A549 (cell line): ENCODE measurements at regions not wholly inside any gene's neighbourhood (a gene's known extent, or its start where the extent isn't known, plus 50 kb on each side); places are given as distances from the start of the nearest gene placed in this dataset.

Source experiments
- ATAC-seq, 2 experiments: fragments of 200-7000 bp in 1 of 2; fragments of >200 bp in 1 of 2; cut with Nextera tagmentation in 1 of 2; cut with Tn5 transposase in 1 of 2; 3 replicates each; pipeline versions ENCODE4 v1.8.0 to v1.9.1; 2018 to 2020; ENCODE audit warnings: mild to moderate bottlenecking in 1 of 2, moderate library complexity in 1 of 2
- CTCF ChIA-PET: fragments of 300-600 bp; sonication (Branson Sonifier 250); formaldehyde crosslinking; extraction: SDS; loops from one replicate; lab custom pipeline; 2021; ENCODE audit warnings: antibody characterized with exemption, inconsistent platforms; lab: Yijun Ruan, JAX
- POLR2A ChIA-PET: fragments of 350-600 bp; formaldehyde crosslinking; extraction: SDS; loops from one replicate; lab custom pipeline; 2021; ENCODE audit warnings: antibody characterized with exemption, inconsistent platforms; lab: Yijun Ruan, JAX
- DNase-seq, 2 experiments: peaks; one replicate each; pipeline versions ENCODE4 v3.0.0 to v3.0.0-alpha.2; 2011 to 2016; ENCODE audit warnings: low read depth in 1 of 2, low spot score in 1 of 2
- FAIRE-seq: peaks from 2 replicates; lab custom pipeline; 2011; peaks lifted over from hg19 to GRCh38; lab: Jason Lieb, UNC
- H3K27ac ChIP-seq, 2 experiments: fragments of >200 bp; sonication (Bioruptor Twin); formaldehyde crosslinking; 3 replicates each; pipeline ENCODE4 v1.5.1; 2016 to 2017
- H3K4me1 ChIP-seq: fragments of >200 bp; sonication (Bioruptor Twin); formaldehyde crosslinking; 3 replicates; pipeline ENCODE4 v1.6.1; 2016
- H3K4me2 ChIP-seq: fragments of >200 bp; sonication (Bioruptor Twin); formaldehyde crosslinking; 3 replicates; pipeline ENCODE4 v1.6.1; 2016
- H3K4me3 ChIP-seq: fragments of >200 bp; sonication (Bioruptor Twin); formaldehyde crosslinking; 3 replicates; pipeline ENCODE4 v1.5.1; 2016
- H3K9me3 ChIP-seq: fragments of >200 bp; sonication (Bioruptor Twin); formaldehyde crosslinking; 3 replicates; pipeline ENCODE4 v1.6.1; 2016
- ATOH8 ChIP-seq: fragments of 250-450 bp; sonication (Bioruptor Pico); IDR thresholded peaks from 2 replicates; pipeline ENCODE4 v1.5.0; 2020; ENCODE audit warnings: low read depth, mild to moderate bottlenecking, moderate library complexity
- BCL3 ChIP-seq: fragments of >200 bp; sonication (Bioruptor Twin); formaldehyde crosslinking; IDR thresholded peaks from 3 replicates; pipeline ENCODE4 v1.6.1; 2016
- BHLHE40 ChIP-seq: IDR thresholded peaks from 2 replicates; pipeline ENCODE4 v1.6.1; 2012; ENCODE audit warnings: low read depth, low read length, inconsistent platforms
- CHD4 ChIP-seq: fragments of 200-600 bp; sonication (generic); IDR thresholded peaks from 2 replicates; pipeline ENCODE4 v1.6.1; 2016; ENCODE audit warnings: antibody characterized with exemption, mild to moderate bottlenecking, borderline replicate concordance
- E2F6 ChIP-seq: IDR thresholded peaks from 2 replicates; pipeline ENCODE4 v1.6.1; 2012; ENCODE audit warnings: low read depth, borderline replicate concordance
- ESRRA ChIP-seq: fragments of 150-350 bp; IDR thresholded peaks from 2 replicates; pipeline ENCODE4 v1.6.1; 2014; ENCODE audit warnings: mild to moderate bottlenecking, low read length, borderline replicate concordance
- FOSB ChIP-seq: fragments of 250-450 bp; sonication (Bioruptor Pico); IDR thresholded peaks from 2 replicates; pipeline ENCODE4 v1.5.0; 2020; ENCODE audit warnings: mild to moderate bottlenecking, moderate library complexity
- FOSL2 ChIP-seq, 2 experiments: fragments of 450-650 bp in 1 of 2; fragments of >200 bp in 1 of 2; sonication (Bioruptor Twin) in 1 of 2; formaldehyde crosslinking; IDR thresholded peaks; 2 replicates each; pipeline versions ENCODE4 v1.5.0 to v1.6.1; 2016 to 2020; ENCODE audit warnings: mild to moderate bottlenecking in 1 of 2, moderate library complexity in 1 of 2
- GATA3 ChIP-seq: IDR thresholded peaks from 2 replicates; pipeline ENCODE4 v1.6.1; 2012; ENCODE audit warnings: borderline replicate concordance
- HDAC2 ChIP-seq: fragments of 200-600 bp; sonication (generic); IDR thresholded peaks from 2 replicates; pipeline ENCODE4 v1.6.1; 2016
- HEYL ChIP-seq: fragments of 250-450 bp; sonication (Bioruptor Pico); IDR thresholded peaks from 2 replicates; pipeline ENCODE4 v1.8.0; 2021; ENCODE audit warnings: mild to moderate bottlenecking, moderate library complexity
- HMGXB4 ChIP-seq: fragments of 250-450 bp; sonication (Bioruptor Pico); IDR thresholded peaks from 2 replicates; pipeline ENCODE4 v1.5.0; 2021; ENCODE audit warnings: mild to moderate bottlenecking, moderate library complexity, borderline replicate concordance
- HOXA7 ChIP-seq: fragments of 250-450 bp; sonication (Bioruptor Pico); IDR thresholded peaks from 2 replicates; pipeline ENCODE4 v1.5.0; 2020; ENCODE audit warnings: mild to moderate bottlenecking, moderate library complexity
- HOXB13 ChIP-seq: fragments of 250-450 bp; sonication (Bioruptor Pico); IDR thresholded peaks from 2 replicates; pipeline ENCODE4 v1.5.0; 2020; ENCODE audit warnings: low read depth, mild to moderate bottlenecking, moderate library complexity
- JUNB ChIP-seq: fragments of >200 bp; sonication (Bioruptor Twin); formaldehyde crosslinking; IDR thresholded peaks from 2 replicates; pipeline ENCODE4 v1.6.1; 2016
- MAZ ChIP-seq: fragments of 150-350 bp; IDR thresholded peaks from 2 replicates; pipeline ENCODE4 v1.6.1; 2014; ENCODE audit warnings: antibody characterized with exemption, low read depth, low read length, borderline replicate concordance
- NFE2L2 ChIP-seq: fragments of 150-350 bp; conservative IDR thresholded peaks from 2 replicates; pipeline ENCODE4 v1.6.1; 2014; ENCODE audit warnings: low read length
- RCOR1 ChIP-seq: fragments of 150-350 bp; IDR thresholded peaks from 2 replicates; pipeline ENCODE4 v1.6.1; 2014; ENCODE audit warnings: antibody characterized with exemption, low read length, low read depth
- RFX5 ChIP-seq: fragments of 450-650 bp; IDR thresholded peaks from 2 replicates; pipeline ENCODE4 v1.7.1; 2014; ENCODE audit warnings: antibody characterized with exemption, mild to moderate bottlenecking, moderate library complexity
- SREBF2 ChIP-seq: fragments of 450-650 bp; IDR thresholded peaks from 2 replicates; pipeline ENCODE4 v1.6.1; 2014; ENCODE audit warnings: mild to moderate bottlenecking, moderate library complexity
- USF2 ChIP-seq: fragments of 450-650 bp; IDR thresholded peaks from 2 replicates; pipeline ENCODE4 v1.6.1; 2014; ENCODE audit warnings: antibody characterized with exemption
- ZSCAN20 ChIP-seq: fragments of 250-450 bp; sonication (Bioruptor Pico); IDR thresholded peaks from 2 replicates; pipeline ENCODE4 v1.8.0; 2022; ENCODE audit warnings: mild to moderate bottlenecking, moderate library complexity
- WGBS: methylation state at CpG from one replicate; pipeline ENCODE4 v1.1.6; 2017; ENCODE audit errors: missing lambda C conversion rate; 5-methylcytosine and 5-hydroxymethylcytosine counted together

- TF ChIP-seq CHD4: no peak
- TF ChIP-seq ESRRA: no peak
- TF ChIP-seq NFE2L2: no peak
- no peak for TF ChIP-seq FOSL2 (IDR thresholded peaks at IDR 0.05)
- TF ChIP-seq FOSL2 (CRISPR knock-in tag; IDR thresholded peaks at IDR 0.05): no peak
- no peak for TF ChIP-seq RFX5
- no peak for TF ChIP-seq E2F6
- TF ChIP-seq GATA3: no peak
- no peak for TF ChIP-seq ZSCAN20 (CRISPR knock-in tag)
- no peak for TF ChIP-seq BHLHE40
- TF ChIP-seq ATOH8: no peak
- no peak for TF ChIP-seq MAZ
- ATAC-seq (no peak), DNase-seq (no peak), FAIRE-seq (no peak)
- Histone ChIP-seq H3K4me3 (no peak overlapping the region), H3K4me1 (0 out of 3 replicates have a peak, but pooled peaks cover 4% of the 10 kb centered on the region), H3K4me2 (no peak overlapping the region), H3K9me3 (peaks cover 4% of the 10 kb centered on the region; the same call in 1 of the 3 replicates), H3K27ac (no peak overlapping the region)
- WGBS: 81% methylated on average over 17 of the region's 17 CpGs
- ChIA-PET POLR2A (no interaction called here), CTCF (no interaction called here)
Observed at GRCh38 chr21:38945545-38946245, 140.0 kb downstream of the ETS2 start.

GRCh38 chr21:38944903-38945302 lies 139.2 kb downstream of the ETS2 start:
- peaks cover 2% of the 10 kb centered on the region; the same call in 1 of the 3 replicates for H3K9me3 ChIP-seq
- 0 out of 3 replicates have a peak, but pooled peaks cover under 1% of the 10 kb centered on the region for H3K4me1 ChIP-seq
- no peak for FAIRE-seq
- POLR2A ChIA-PET: no interaction called here
- no peak for ATAC-seq
- no peak overlapping the region for H3K4me3 ChIP-seq
- CTCF ChIA-PET: no interaction called here
- WGBS: 77% methylated on average over 12 of the region's 14 CpGs
- TF ChIP-seq HDAC2 (no peak), SREBF2 (no peak), FOSB (CRISPR knock-in tag) (no peak), HOXB13 (no peak), USF2 (no peak), JUNB (no peak), RCOR1 (no peak), BHLHE40 (no peak), ESRRA (no peak), HMGXB4 (CRISPR knock-in tag) (no peak), HOXA7 (CRISPR knock-in tag) (no peak), BCL3 (no peak), HEYL (CRISPR knock-in tag) (no peak)
- DNase-seq: no peak
- H3K4me2 ChIP-seq: no peak overlapping the region
- no peak overlapping the region for H3K27ac ChIP-seq
